Psoas muscle (tissue), 7 donors: ENCODE measurements at regions not wholly inside any gene's neighbourhood (a gene's known extent, or its start where the extent isn't known, plus 50 kb on each side); places are given as distances from the start of the nearest gene placed in this dataset.

Experiments
- ATAC-seq, 4 donors: fragments of 200-7000 bp; cut with Tn5 transposase; one replicate each; pipeline ENCODE4 v1.9.1; 2020; ENCODE audit warnings: moderate library complexity in 3 of 4, mild to moderate bottlenecking in 2 of 4
- DNase-seq, 2 donors: peaks; one replicate each; pipeline ENCODE4 v3.0.0-alpha.2; 2020
- H3K27ac ChIP-seq: fragments of 200-600 bp; one replicate; pipeline ENCODE4 v1.8.0; 2022
- H3K27me3 ChIP-seq, 3 donors: fragments of 200-600 bp in 1 of 3; one replicate each; pipeline versions ENCODE4 v1.6.1 to v1.8.0; 2013 to 2022; ENCODE audit warnings: low read length in 2 of 3, mild to moderate bottlenecking in 2 of 3, moderate library complexity in 1 of 3; ENCODE audit not compliant: insufficient read depth in 3 of 3
- H3K36me3 ChIP-seq, 2 donors: fragments of 200-600 bp in 1 of 2; one replicate each; pipeline versions ENCODE4 v1.6.1 to v1.8.0; 2013 to 2022; ENCODE audit warnings: low read depth in 1 of 2, mild to moderate bottlenecking in 1 of 2, moderate library complexity in 1 of 2; ENCODE audit not compliant: insufficient read depth in 1 of 2
- H3K4me1 ChIP-seq: fragments of 200-600 bp; one replicate; pipeline ENCODE4 v1.8.0; 2022
- H3K4me3 ChIP-seq: fragments of 200-600 bp; one replicate; pipeline ENCODE4 v1.8.0; 2022; ENCODE audit warnings: mild to moderate bottlenecking
- H3K9me3 ChIP-seq: fragments of 200-600 bp; one replicate; pipeline ENCODE4 v1.8.0; 2022
- CTCF ChIP-seq: fragments of 200-600 bp; IDR thresholded peaks from one replicate; pipeline ENCODE4 v1.8.0; 2022; ENCODE audit warnings: antibody characterized with exemption
- WGBS, 3 donors: extraction: QIAGEN DNeasy Blood & Tissue Kit; methylation state at CpG; one replicate each; pipeline versions ENCODE4 v1.1.6 to v1.1.7; 2013; 5-methylcytosine and 5-hydroxymethylcytosine counted together
- intact Hi-C, 2 donors: fragments of 100-400 bp; cut with DNase I; formaldehyde crosslinking; loops; one replicate each; pipeline versions ENCODE4 v1.11.0 to v1.14.2; 2022
- donor health status: healthy with polysubstance abuse.
- donor health status: DM: no; HTN: no; CAD: no; lungs with moderate emphysema.
- donor health status: Bipolar disorder and iron deficiency.
- donor health status: healthy.
- donor health status: DM: yes; HTN: yes; CAD: no.
- donor health status: DM: no; HTN: no; CAD: no.
- donor health status: DM: yes; HTN: yes; CAD: no.

- no peak for TF ChIP-seq CTCF
- no peak for ATAC-seq
- no peak for DNase-seq
- 88 to 92% (median 90%) methylated on average over 6 of the region's 6 CpGs for WGBS, 3 donors
- Histone ChIP-seq H3K4me3 (no peak overlapping the region), H3K27me3 (no peaks in the 10 kb centered on the region), H3K4me1 (no peaks in the 10 kb centered on the region), H3K27ac (no peak overlapping the region), H3K36me3 (no peaks in the 10 kb centered on the region), H3K9me3 (no peaks in the 10 kb centered on the region)
- intact Hi-C loops, result no loop called here
Observed at GRCh38 chr13:87887459-87888123, 216.4 kb downstream of the SLITRK5 start.

DNA sequence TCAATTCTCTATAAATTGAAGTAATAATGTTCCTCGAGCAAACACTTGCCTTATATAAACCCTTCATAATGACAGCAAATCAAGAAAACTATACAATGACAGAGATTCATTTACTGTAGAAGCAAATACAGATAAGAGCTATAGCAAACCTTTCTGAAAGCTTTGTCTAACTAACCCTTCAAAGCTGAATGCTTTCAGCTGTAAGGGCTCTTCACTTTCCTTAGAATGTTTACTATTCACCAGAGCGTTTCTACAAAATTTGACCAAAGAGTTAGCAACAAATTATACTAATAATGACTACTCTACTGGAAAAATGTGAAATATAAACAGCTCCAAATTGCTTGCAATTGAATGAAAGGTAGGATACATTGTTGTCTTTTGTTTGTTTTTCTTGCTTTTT, 218.1 kb downstream of the SLITRK5 start:
- Histone ChIP-seq H3K4me3 (no peak overlapping the region), H3K36me3 (no peaks in the 10 kb centered on the region), H3K27ac (no peak overlapping the region), H3K27me3 (no peaks in the 10 kb centered on the region), H3K4me1 (no peaks in the 10 kb centered on the region), H3K9me3 (no peaks in the 10 kb centered on the region)
- WGBS, 3 donors, result 69 to 81% (median 73%) methylated on average over 2 of the region's 2 CpGs
- no peak for ATAC-seq
- intact Hi-C loops, result no loop called here
- DNase-seq, result no peak
- TF ChIP-seq CTCF, result no peak

DNA sequence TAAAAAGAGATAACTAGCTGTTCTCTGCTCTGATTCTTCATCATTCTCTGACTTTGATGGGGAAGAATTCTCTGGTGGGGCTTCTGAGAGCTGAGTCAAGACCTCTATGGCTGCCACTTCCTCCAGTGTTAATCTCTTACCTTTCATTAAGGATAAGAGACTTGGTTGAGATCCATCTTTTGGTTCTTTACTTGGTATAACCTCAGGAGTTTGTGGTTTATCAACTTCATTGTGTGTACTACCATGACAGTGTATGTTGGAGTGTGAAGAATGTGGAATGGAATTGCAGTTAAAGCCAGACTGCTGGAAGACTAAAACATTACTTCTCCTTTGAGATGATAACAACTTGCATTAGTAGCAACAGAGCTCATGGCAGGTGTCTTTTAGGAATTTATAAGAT, 222.0 kb downstream of the SLITRK5 start:
- Histone ChIP-seq H3K36me3 (no peaks in the 10 kb centered on the region), H3K27ac (no peak overlapping the region), H3K27me3 (no peaks in the 10 kb centered on the region), H3K9me3 (no peaks in the 10 kb centered on the region), H3K4me3 (no peak overlapping the region), H3K4me1 (no peaks in the 10 kb centered on the region)
- DNase-seq, result no peak
- TF ChIP-seq CTCF, result no peak
- intact Hi-C loops, result no loop called here
- no peak for ATAC-seq

DNA sequence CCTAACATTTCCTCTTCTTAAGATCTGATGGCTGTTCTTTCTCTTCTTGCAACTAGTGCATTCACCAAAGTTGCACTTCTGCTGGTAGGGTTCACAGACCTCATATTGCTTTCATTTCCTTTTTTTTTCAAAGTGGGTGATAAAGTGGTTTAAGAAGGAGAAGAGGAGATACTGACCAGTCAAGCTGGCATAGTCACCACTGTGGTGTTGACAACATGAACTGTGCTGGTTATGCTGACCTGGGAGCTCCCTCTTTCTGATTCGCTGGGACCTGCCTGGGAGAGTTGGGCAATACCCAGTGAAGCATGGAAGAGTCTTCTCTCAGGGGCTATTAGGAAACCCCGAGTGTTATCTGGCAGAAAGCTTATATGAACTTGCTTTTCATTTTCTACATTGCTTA, 222.9 kb downstream of the SLITRK5 start:
- Histone ChIP-seq H3K27ac (no peak overlapping the region), H3K36me3 (no peaks in the 10 kb centered on the region), H3K27me3 (no peaks in the 10 kb centered on the region), H3K4me3 (no peak overlapping the region), H3K4me1 (no peaks in the 10 kb centered on the region), H3K9me3 (no peaks in the 10 kb centered on the region)
- intact Hi-C loops, result no loop called here
- no peak for DNase-seq
- ATAC-seq, result no peak
- TF ChIP-seq CTCF, result no peak
- WGBS, 3 donors, result 78 to 86% (median 83%) methylated on average over 2 of the region's 2 CpGs

GRCh38 chr13:87903553-87903952, 232.4 kb downstream of the SLITRK5 start:
- no peaks in the 10 kb centered on the region for H3K4me1 ChIP-seq
- DNase-seq, result no peak
- H3K27ac ChIP-seq, result no peak overlapping the region
- H3K27me3 ChIP-seq, result no peaks in the 10 kb centered on the region
- no peaks in the 10 kb centered on the region for H3K36me3 ChIP-seq
- no peak overlapping the region for H3K4me3 ChIP-seq
- no peaks in the 10 kb centered on the region for H3K9me3 ChIP-seq
- intact Hi-C loops, result no loop called here
- TF ChIP-seq CTCF, result no peak
- no peak for ATAC-seq
